Fibroblast of skin of abdomen (primary cell): ENCODE measurements at regions not wholly inside any gene's neighbourhood (a gene's known extent, or its start where the extent isn't known, plus 50 kb on each side); places are given as distances from the start of the nearest gene placed in this dataset.

ENCODE experiments used
- DNase-seq: peaks from one replicate; pipeline ENCODE4 v3.0.0-alpha.2; 2013

GRCh38 chr2:107584577-107584976, 242.1 kb upstream of the RGPD4 start:
- peak; percentile 45 for DNase-seq

GRCh38 chr2:107585851-107586250, 240.8 kb upstream of the RGPD4 start:
- DNase-seq, result no peak

- no peak for DNase-seq
Observed at GRCh38 chr2:107588181-107588580, 238.5 kb upstream of the RGPD4 start.

- DNase-seq, result peak; percentile 26
Observed at GRCh38 chr2:107589079-107589491, 237.6 kb upstream of the RGPD4 start.

- DNase-seq, result peak; percentile 68
Observed at GRCh38 chr2:107591561-107592279, 235.0 kb upstream of the RGPD4 start.

- DNase-seq, result no peak
Observed at GRCh38 chr2:107592280-107592624, 234.4 kb upstream of the RGPD4 start.

GRCh38 chr2:107595285-107595684, 231.4 kb upstream of the RGPD4 start:
- no peak for DNase-seq

GRCh38 chr2:107595749-107596148, 230.9 kb upstream of the RGPD4 start:
- DNase-seq, result peak; percentile 88

- no peak for DNase-seq
Observed at GRCh38 chr2:107597507-107597906, 229.2 kb upstream of the RGPD4 start.

- DNase-seq, result no peak
Observed at GRCh38 chr2:107602801-107603200, 223.9 kb upstream of the RGPD4 start.

GRCh38 chr2:107607054-107607453, 219.6 kb upstream of the RGPD4 start:
- DNase-seq, result no peak

GRCh38 chr2:107607473-107607872, 219.2 kb upstream of the RGPD4 start:
- DNase-seq, result no peak

GRCh38 chr2:107615039-107615438, 211.7 kb upstream of the RGPD4 start:
- no peak for DNase-seq

- no peak for DNase-seq
Observed at GRCh38 chr2:107618769-107619168, 207.9 kb upstream of the RGPD4 start.

- DNase-seq, result no peak
Observed at GRCh38 chr2:107621186-107622165, 205.2 kb upstream of the RGPD4 start.

- DNase-seq, result no peak
Observed at GRCh38 chr2:107622741-107623310, 203.9 kb upstream of the RGPD4 start.

GRCh38 chr2:107625982-107626381, 200.7 kb upstream of the RGPD4 start:
- DNase-seq, result no peak

GRCh38 chr2:107627164-107627563, 199.5 kb upstream of the RGPD4 start:
- DNase-seq, result no peak

- no peak for DNase-seq
Observed at GRCh38 chr2:107627926-107628325, 198.8 kb upstream of the RGPD4 start.

- DNase-seq, result peak; percentile 91
Observed at GRCh38 chr2:107633580-107634147, 193.0 kb upstream of the RGPD4 start.

GRCh38 chr2:107634172-107634571, 192.5 kb upstream of the RGPD4 start:
- DNase-seq, result peak; percentile 25

- DNase-seq, result peak; percentile 92
Observed at GRCh38 chr2:107635883-107636282, 190.8 kb upstream of the RGPD4 start.

GRCh38 chr2:107645586-107645985, 181.1 kb upstream of the RGPD4 start:
- no peak for DNase-seq
